H1 (cell line): ENCODE measurements at regions not wholly inside any gene's neighbourhood (a gene's known extent, or its start where the extent isn't known, plus 50 kb on each side); places are given as distances from the start of the nearest gene placed in this dataset.

Experiments
- CHD2 ChIP-seq: IDR thresholded peaks from 2 replicates; pipeline ENCODE4 v1.6.1; 2012; ENCODE audit warnings: low read length, improper control_type of control experiment
- EP300 ChIP-seq, 2 experiments: IDR thresholded peaks; 1 replicate in 1 of 2; 2 replicates in 1 of 2; pipeline ENCODE4 v1.6.1; 2011 to 2012; ENCODE audit warnings: low read depth in 2 of 2, low read length in 2 of 2, mild to moderate bottlenecking in 2 of 2, borderline replicate concordance in 1 of 2, inconsistent platforms in 1 of 2, moderate library complexity in 1 of 2
- JUN ChIP-seq: IDR thresholded peaks from 2 replicates; pipeline ENCODE4 v1.6.1; 2011; ENCODE audit warnings: low read depth, mild to moderate bottlenecking, improper control_type of control experiment, low read length
- NRF1 ChIP-seq: IDR thresholded peaks from 2 replicates; pipeline ENCODE4 v1.6.1; 2011; ENCODE audit warnings: mild to moderate bottlenecking, low read depth, low read length, improper control_type of control experiment
- SUZ12 ChIP-seq: fragments of 200-600 bp; sonication (generic); IDR thresholded peaks from 2 replicates; pipeline ENCODE4 v1.6.1; 2012; ENCODE audit warnings: mild to moderate bottlenecking, inconsistent platforms, low read length, moderate library complexity, mixed read lengths
- TEAD4 ChIP-seq: IDR thresholded peaks from 2 replicates; pipeline ENCODE4 v1.6.1; 2012; ENCODE audit warnings: low read depth, low read length, inconsistent platforms, mixed read lengths
- YY1 ChIP-seq: IDR thresholded peaks from 2 replicates; pipeline ENCODE4 v1.6.1; 2011; ENCODE audit warnings: low read depth, mild to moderate bottlenecking, low read length

DNA sequence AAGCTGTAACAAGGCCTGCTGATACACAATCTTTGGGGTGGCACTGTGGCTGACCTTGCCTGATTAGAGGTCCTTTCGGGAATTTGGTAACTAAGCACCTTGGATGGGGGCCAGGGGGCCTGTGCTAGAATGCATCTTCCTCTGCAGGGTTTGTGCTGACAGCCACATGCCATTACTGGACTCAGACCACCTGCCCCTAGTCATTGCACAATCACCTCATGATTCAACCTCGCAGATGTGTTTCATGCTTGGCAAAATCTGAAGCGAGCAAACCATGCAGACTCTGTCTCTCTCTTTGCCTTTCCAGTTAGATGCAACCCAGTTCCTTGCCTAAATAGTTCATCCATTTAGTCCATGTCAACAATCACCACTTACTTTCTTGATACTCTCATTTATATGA is 96.5 kb upstream of the ERCC6L2 start (continued):
- no peak for TF ChIP-seq CHD2
- no peak for TF ChIP-seq JUN
- TF ChIP-seq TEAD4: no peak
- no peak for TF ChIP-seq SUZ12
- no peak for TF ChIP-seq EP300 (IDR thresholded peaks at IDR 0.05; ENCODE audit: borderline replicate concordance in 1 of 2, low read depth in 2 of 2, low read length in 2 of 2)
- no peak for TF ChIP-seq NRF1
- TF ChIP-seq YY1: no peak
